GM21529 (cell line): ENCODE measurements at regions not wholly inside any gene's neighbourhood (a gene's known extent, or its start where the extent isn't known, plus 50 kb on each side); places are given as distances from the start of the nearest gene placed in this dataset.

Experiments
- ATAC-seq: cut with Tn5 transposase; IDR thresholded peaks from one replicate; pipeline ENCODE4 v1.9.1; 2021; ENCODE audit not compliant: unreplicated experiment

GRCh38 chr1:14294860-14295536 lies 303.5 kb upstream of the KAZN start:
- ATAC-seq: no peak

DNA sequence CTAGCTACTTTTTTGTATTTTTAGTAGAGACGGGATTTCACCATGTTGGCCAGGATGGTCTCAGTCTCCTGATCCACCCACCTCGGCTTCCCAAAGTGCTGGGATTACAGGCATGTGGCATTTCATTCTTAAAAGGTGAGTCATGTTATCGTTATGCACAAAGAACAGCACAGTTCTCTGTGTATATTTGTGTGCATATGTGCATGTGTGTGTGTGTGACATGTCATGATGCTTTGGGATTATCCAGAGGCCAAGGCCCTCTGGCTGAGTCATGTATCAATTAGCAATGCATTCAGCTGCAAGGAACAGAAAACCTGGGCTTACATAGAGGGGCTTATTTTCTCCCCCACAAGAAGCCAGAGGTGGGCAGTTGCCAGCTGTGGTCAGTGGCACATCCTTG lies 301.7 kb upstream of the KAZN start:
- ATAC-seq: no peak

- ATAC-seq: no peak
Observed at GRCh38 chr1:14297356-14297755, 301.1 kb upstream of the KAZN start.

DNA sequence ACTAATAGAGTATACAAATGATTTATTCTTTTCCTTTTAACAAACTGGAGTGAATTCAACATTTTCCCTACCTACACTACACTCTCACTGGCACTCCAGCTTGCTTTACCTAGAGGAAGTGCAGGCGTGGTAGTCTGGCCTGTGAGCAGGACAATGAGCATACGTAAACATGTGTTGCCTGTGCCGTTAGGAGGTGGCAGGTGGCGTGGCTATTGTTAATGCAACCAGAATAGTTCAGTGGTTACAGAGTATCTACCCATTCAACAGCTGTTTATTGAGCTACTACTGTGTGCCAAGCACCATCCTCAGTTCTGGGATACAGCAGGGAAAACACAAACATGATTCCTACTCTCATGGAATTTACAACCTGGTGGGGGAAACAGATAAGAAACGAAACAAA lies 299.7 kb upstream of the KAZN start:
- no peak for ATAC-seq

DNA sequence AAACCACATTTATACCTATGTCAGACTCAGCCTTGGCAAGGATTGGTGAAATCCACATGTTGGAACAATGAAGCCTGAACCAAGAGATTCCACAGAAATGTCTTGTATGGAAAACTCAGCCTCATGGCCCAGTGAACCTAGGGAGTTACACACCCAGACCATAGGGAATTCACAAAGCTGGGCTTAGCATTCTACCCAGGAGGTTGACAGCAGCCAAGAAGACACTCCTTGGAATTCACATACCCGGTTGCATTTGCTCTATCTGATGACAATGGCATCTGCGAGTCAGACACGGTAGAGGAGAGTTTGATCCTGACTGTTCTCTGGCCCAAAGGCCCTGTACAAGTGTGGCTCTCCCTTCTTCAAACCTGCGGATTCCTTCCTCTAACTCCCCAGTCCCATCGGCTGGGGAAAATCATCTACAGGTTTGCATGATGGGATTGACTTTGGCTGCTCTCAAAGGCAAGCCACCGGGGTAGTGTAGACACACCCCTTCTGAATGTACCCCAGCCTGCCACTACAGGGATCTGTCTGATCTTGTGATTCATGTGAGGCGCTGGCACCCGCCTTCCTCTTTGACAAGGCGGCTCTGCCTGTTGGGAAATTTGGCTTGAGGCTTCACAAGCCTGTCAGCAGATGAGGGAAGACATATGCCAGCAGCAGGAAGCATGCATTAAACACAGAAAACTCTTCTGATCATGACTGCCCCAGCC lies 297.3 kb upstream of the KAZN start:
- no peak for ATAC-seq

- ATAC-seq: no peak
Observed at GRCh38 chr1:14301704-14302024, 296.8 kb upstream of the KAZN start.

DNA sequence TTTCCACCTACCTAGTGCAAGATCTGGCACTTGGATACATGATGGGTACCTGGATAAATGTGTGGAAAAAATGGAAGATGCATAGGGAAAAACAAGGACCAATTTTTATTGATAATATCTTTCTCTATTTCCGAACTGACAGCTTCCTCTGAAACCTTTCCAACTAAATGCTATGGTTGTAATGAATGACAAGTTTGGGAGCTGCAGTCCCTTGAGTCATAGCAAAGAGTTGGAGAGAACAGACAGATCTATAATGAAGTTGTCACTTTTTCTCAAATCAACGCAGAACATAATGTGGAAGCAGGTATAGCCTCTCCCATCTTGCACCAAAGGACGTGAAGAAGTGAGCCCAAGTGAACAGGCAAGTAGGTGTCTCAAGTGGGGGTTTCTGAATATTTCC lies 296.5 kb upstream of the KAZN start:
- ATAC-seq: no peak

- no peak for ATAC-seq
Observed at GRCh38 chr1:14303011-14303410, 295.5 kb upstream of the KAZN start.

GRCh38 chr1:14304381-14304865 lies 294.1 kb upstream of the KAZN start:
- no peak for ATAC-seq

DNA sequence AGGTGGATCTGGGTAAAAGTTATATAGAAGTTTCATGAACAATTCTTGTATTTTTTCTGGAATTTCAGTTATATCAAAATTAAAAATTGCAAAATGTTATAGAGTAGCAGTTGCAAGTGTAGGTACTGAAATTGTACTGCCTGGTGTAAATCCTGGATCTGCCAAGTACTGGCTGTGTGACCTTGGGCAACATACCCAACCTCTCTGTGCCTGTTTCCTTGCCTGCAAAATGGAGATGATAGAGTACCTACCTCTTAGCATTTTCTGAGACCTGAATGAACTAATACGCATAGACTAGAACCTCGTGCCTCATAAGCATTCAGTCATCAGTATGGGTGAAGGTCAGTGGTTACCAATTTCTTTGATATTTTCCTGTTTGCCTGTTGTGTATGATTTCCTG lies 290.0 kb upstream of the KAZN start:
- no peak for ATAC-seq

DNA sequence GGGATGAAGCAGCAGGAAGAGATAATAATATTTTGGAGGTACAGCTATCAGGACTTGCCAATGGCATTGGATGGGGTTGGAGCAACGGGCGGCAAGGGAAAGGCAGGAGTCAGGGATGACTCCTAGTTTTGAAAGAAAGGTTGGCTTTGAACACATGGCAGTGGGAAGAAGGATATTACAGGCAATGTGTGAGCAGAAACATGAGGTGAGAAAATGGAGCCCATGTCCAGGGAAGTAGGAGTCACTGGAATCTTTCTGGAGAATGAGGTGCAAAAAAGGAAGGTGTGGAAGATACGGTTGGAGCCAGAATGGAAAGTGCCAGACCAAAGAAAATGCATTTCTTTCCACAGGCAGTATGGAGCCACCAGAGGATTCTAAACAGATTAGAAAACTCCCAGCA lies 288.5 kb upstream of the KAZN start:
- ATAC-seq: no peak

DNA sequence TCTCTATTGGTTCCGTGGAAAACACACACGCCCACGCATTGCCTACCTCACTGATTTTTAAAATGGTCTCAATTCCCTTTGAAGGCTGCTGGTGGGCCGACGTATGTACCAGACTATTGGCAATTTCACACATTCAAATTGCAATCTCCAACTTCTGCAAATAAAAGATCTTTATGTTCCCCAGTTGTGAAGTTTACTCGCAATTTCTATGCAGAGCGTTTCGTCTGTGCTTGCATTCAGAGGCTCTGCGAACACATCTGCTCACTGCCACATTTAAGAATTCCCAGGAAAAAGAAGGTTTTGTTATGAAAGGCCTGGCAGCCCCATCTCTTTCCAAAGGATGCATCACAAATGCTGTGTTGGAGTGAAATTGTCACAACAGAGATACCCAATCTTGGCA lies 288.0 kb upstream of the KAZN start:
- no peak for ATAC-seq

DNA sequence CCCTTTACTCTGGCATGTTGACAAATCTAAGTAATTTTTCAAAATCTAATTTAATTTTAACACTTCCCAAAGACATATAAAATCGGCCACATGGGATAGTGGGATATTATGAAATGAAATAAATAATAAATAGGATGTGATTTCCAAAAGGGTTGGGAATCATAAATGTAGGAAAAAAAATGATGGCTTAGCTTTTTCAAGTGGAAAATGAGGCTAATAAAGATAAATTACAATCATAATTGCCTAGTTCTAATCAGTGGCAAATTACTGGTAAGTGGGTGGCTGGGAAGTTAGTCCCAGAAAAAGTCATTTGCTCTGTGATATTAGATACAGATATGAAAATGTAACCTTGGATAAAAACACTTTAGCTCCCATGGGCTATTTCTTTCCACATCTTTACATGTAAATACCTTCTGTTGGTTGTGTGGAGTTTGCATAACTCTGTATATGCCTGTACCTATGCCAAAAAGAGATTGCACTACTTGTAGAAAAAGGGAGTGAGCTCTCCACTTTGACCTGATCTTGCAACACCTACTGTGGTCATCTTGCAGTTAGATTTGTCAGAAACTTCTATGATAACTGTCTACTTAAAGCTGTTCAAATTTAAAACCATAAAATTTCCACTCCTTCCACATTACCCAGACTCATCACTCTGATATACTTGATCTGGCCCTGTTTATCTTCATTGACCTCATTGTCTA lies 284.6 kb upstream of the KAZN start:
- no peak for ATAC-seq

GRCh38 chr1:14318830-14319229 lies 279.7 kb upstream of the KAZN start:
- no peak for ATAC-seq

- ATAC-seq: no peak
Observed at GRCh38 chr1:14320518-14320917, 278.0 kb upstream of the KAZN start.

GRCh38 chr1:14320986-14321385 lies 277.5 kb upstream of the KAZN start:
- ATAC-seq: no peak

DNA sequence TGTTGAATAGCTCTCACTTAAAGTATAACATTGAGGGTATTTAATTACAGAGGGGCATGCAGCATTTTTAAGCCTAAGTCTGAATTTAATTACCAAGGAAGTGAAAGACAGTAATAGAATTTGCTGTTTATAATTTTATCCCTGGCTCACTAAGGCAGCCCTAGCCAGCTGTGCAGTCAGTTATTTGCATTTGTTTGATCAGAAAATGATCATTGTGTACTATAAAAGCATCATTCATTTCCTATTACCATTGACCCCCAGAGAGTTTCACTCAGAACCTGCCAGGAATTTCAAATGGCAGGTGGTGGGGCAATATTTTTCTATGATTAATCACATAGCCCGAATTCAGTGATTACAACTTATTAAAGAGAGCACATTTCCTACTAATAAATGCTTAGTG lies 277.1 kb upstream of the KAZN start:
- no peak for ATAC-seq

DNA sequence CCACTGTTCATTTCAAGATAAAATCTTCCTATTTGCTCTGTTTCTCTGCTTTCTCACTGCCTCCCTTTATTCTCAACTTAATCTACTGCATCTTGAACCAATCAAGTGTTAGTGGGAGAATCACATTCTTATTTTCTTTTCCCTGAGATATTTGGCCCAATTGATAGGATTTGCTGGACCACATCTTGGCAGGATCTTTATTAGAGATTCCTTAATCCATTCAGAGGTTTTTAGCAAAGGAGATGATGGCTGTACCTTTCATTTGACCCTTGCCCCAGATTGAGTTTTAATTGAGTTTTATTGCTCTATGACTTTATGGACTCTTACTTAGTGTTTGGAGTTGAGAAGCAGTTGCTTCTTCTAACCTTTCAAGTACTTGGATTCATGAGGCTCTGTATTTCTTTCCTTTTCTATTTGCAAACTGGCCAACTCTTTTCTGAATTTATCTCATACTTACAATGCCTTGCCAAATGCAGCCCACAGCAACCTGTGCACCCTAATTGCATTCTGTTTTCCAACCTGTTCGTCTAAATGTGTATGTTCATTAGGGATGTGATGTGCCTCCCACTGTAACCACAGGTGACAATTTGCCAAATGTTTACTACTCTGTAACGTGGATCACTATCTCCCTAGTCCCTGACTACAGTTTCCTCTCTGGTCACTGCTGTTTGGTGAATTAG lies 274.8 kb upstream of the KAZN start:
- no peak for ATAC-seq

DNA sequence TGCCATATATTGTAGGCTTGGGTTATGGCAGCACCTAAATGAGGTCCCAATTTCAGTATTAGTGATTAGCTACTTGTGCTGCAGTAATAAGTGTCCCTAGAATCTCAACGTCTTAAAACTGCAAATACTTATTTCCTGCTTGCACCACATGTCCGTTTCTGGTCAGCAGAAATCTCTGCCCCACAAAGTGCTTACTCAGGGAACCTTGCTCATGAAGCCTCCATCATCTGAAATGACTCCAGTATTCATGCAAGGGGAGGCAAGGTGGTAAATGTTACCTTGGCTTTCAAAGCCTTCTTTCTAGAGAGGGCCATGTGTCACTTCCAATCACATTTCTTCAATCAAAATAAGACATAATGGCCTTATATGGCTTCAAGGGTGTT lies 274.2 kb upstream of the KAZN start:
- no peak for ATAC-seq

GRCh38 chr1:14326857-14327256 lies 271.6 kb upstream of the KAZN start:
- no peak for ATAC-seq

DNA sequence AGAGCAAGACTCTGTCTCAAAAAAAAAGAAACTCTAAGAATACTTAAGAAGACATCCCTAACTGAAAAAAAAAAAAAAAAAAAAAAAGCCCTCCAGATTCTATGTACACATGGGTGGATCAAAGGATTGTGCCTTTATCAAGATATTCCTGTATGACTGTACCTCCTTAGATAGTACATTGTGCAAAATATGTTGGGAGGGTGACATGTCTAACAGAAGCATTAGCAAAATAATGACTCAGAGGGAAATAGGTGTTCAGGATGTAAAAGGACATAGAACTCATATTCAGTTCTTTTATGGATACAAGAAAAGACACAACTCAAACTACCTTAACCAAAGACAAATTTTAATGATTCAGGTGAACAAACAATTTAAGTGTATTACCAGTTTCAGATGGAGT lies 269.8 kb upstream of the KAZN start:
- ATAC-seq: no peak

GRCh38 chr1:14332158-14332557 lies 266.3 kb upstream of the KAZN start:
- ATAC-seq: no peak
